IMR-90 (cell line): ENCODE measurements at regions not wholly inside any gene's neighbourhood (a gene's known extent, or its start where the extent isn't known, plus 50 kb on each side); places are given as distances from the start of the nearest gene placed in this dataset.
"Not testable (repeated sequence)": the region's sequence is repeated elsewhere in the genome, so short reads cannot be mapped to it uniquely, and the experiment has no call there.

Experiments
- ATAC-seq: fragments of 200-7000 bp; cut with Tn5 transposase; 2 replicates; pipeline ENCODE4 v1.9.1; 2020; ENCODE audit warnings: low read depth, mild to moderate bottlenecking, moderate library complexity
- BruUV-seq: library from RNA; stranded (reverse); fragments of 400-500 nt; replicated peaks from 2 replicates; lab custom pipeline; 2021; lab: Mats Ljungman, UMichigan
- CTCF ChIA-PET: fragments of 300-600 bp; formaldehyde crosslinking; extraction: SDS; loops from one replicate; lab custom pipeline; 2021; ENCODE audit warnings: antibody characterized with exemption; lab: Yijun Ruan, JAX
- POLR2A ChIA-PET: fragments of 300-600 bp; sonication (Branson Sonifier 250); formaldehyde crosslinking; loops from one replicate; lab custom pipeline; 2022; ENCODE audit warnings: antibody characterized with exemption; ENCODE audit not compliant: unreplicated experiment; lab: Charles Lee
- DNase-seq: peaks from one replicate; pipeline ENCODE4 v3.0.0; 2013
- H2AFZ ChIP-seq: replicated peaks from 2 replicates; pipeline ENCODE3; 2013; ENCODE audit warnings: low read length, mild to moderate bottlenecking; ENCODE audit not compliant: poor library complexity
- H2AK5ac ChIP-seq: 2 replicates; pipeline ENCODE4 v1.6.1; 2013; ENCODE audit warnings: low read depth, low read length, inconsistent platforms
- H2AK9ac ChIP-seq: replicated peaks from 2 replicates; pipeline ENCODE3; 2013; ENCODE audit warnings: mild to moderate bottlenecking, low read depth, low read length, moderate library complexity; ENCODE audit not compliant: poor library complexity
- H2BK120ac ChIP-seq: 2 replicates; pipeline ENCODE4 v1.6.1; 2013; ENCODE audit warnings: low read depth, low read length, inconsistent platforms
- H2BK15ac ChIP-seq: 3 replicates; pipeline ENCODE4 v1.6.1; 2013; ENCODE audit warnings: low read depth, low read length, inconsistent platforms
- H2BK20ac ChIP-seq: 2 replicates; pipeline ENCODE4 v1.6.1; 2013; ENCODE audit warnings: low read depth, mild to moderate bottlenecking, inconsistent platforms, low read length, moderate library complexity
- H2BK5ac ChIP-seq: 2 replicates; pipeline ENCODE4 v1.6.1; 2013; ENCODE audit warnings: mild to moderate bottlenecking, low read depth, low read length, inconsistent platforms; ENCODE audit not compliant: poor library complexity, severe bottlenecking
- H3K14ac ChIP-seq: replicated peaks from 2 replicates; pipeline ENCODE4 v1.6.1; 2013; ENCODE audit warnings: low read depth, low read length, inconsistent platforms
- H3K18ac ChIP-seq: 2 replicates; pipeline ENCODE4 v1.6.1; 2013; ENCODE audit warnings: low read depth, low read length, control low read depth
- H3K23ac ChIP-seq: 2 replicates; pipeline ENCODE4 v1.6.1; 2013; ENCODE audit warnings: low read depth, low read length, inconsistent platforms
- H3K27ac ChIP-seq: 2 replicates; pipeline ENCODE4 v1.5.1; 2013; ENCODE audit warnings: mild to moderate bottlenecking, control low read depth, low read length; ENCODE audit not compliant: insufficient read depth
- H3K27me3 ChIP-seq: 2 replicates; pipeline ENCODE4 v1.6.1; 2013; ENCODE audit warnings: low read length; ENCODE audit not compliant: control insufficient read depth, insufficient read depth
- H3K36me3 ChIP-seq: 2 replicates; pipeline ENCODE4 v1.6.1; 2013; ENCODE audit warnings: low read length, mixed read lengths; ENCODE audit not compliant: control insufficient read depth, insufficient read depth
- H3K4ac ChIP-seq: 2 replicates; pipeline ENCODE4 v1.6.1; 2013; ENCODE audit warnings: low read depth, low read length, inconsistent platforms
- H3K4me1 ChIP-seq: 2 replicates; pipeline ENCODE4 v1.6.1; 2013; ENCODE audit warnings: low read length, mixed read lengths; ENCODE audit not compliant: control insufficient read depth, insufficient read depth
- H3K4me2 ChIP-seq: 2 replicates; pipeline ENCODE4 v1.6.1; 2013; ENCODE audit warnings: low read depth, mild to moderate bottlenecking, control low read depth, low read length, moderate library complexity
- H3K4me3 ChIP-seq: 2 replicates; pipeline ENCODE4 v1.5.1; 2013; ENCODE audit warnings: low read depth, mild to moderate bottlenecking, control low read depth, low read length, moderate library complexity; ENCODE audit not compliant: insufficient read depth
- H3K56ac ChIP-seq: 2 replicates; pipeline ENCODE4 v1.6.1; 2013; ENCODE audit warnings: low read length, inconsistent platforms; ENCODE audit not compliant: insufficient read depth; ENCODE audit errors: extremely low read depth
- H3K79me1 ChIP-seq, 2 experiments: 2 replicates each; pipeline ENCODE4 v1.6.1; 2013; ENCODE audit warnings: low read length in 2 of 2, inconsistent platforms in 1 of 2, low read depth in 1 of 2
- H3K9ac ChIP-seq: 2 replicates; pipeline ENCODE4 v1.6.1; 2013; ENCODE audit warnings: low read depth, low read length, control low read depth
- H3K9me1 ChIP-seq: 2 replicates; pipeline ENCODE4 v1.6.1; 2013; ENCODE audit warnings: low read length, inconsistent platforms; ENCODE audit not compliant: insufficient read depth
- H3K9me3 ChIP-seq: 2 replicates; pipeline ENCODE4 v1.6.1; 2013; ENCODE audit warnings: low read length; ENCODE audit not compliant: control insufficient read depth, insufficient read depth
- H4K20me1 ChIP-seq: 2 replicates; pipeline ENCODE4 v1.6.1; 2013; ENCODE audit warnings: low read length, inconsistent platforms; ENCODE audit not compliant: insufficient read depth
- H4K5ac ChIP-seq: 2 replicates; pipeline ENCODE4 v1.6.1; 2013; ENCODE audit warnings: mild to moderate bottlenecking, low read depth, low read length, control low read depth
- H4K8ac ChIP-seq, 2 experiments: 2 replicates each; pipeline ENCODE4 v1.6.1; 2013; ENCODE audit warnings: low read depth in 2 of 2, low read length in 2 of 2, control low read depth in 1 of 2, inconsistent platforms in 1 of 2
- H4K91ac ChIP-seq: 2 replicates; pipeline ENCODE4 v1.6.1; 2013; ENCODE audit warnings: low read depth, low read length, inconsistent platforms; ENCODE audit not compliant: insufficient read depth
- WGBS, 2 experiments: methylation state at CpG; one replicate each; pipeline versions ENCODE4 v1.1.5 to v1.1.7; 2013; ENCODE audit warnings: missing lambda C conversion rate in 2 of 2; ENCODE audit not compliant: insufficient read length in 1 of 2; ENCODE audit errors: extremely low coverage in 2 of 2; 5-methylcytosine and 5-hydroxymethylcytosine counted together
- dilution Hi-C: fragments of 300-500 bp; cut with HindIII; formaldehyde crosslinking; loops from one replicate; pipeline ENCODE4 v1.14.3; 2018; ENCODE audit warnings: low sequenced_read_pairs; ENCODE audit not compliant: unreplicated experiment
- in situ Hi-C: fragments of 300-500 bp; cut with MboI; formaldehyde crosslinking; loops from 3 replicates; pipeline ENCODE4 v1.14.3; 2019; ENCODE audit warnings: low sequenced_read_pairs, inconsistent platforms, mixed read lengths
- intact Hi-C: fragments of 100-400 bp; cut with micrococcal nuclease; formaldehyde crosslinking; loops from 2 replicates; pipeline ENCODE4 v1.10.0; 2022

- DNase-seq, BruUV-seq, H3K9me1 ChIP-seq, H2BK120ac ChIP-seq, H3K14ac ChIP-seq, CTCF ChIA-PET, POLR2A ChIA-PET, dilution Hi-C loops, H3K79me1 ChIP-seq, H3K4me1 ChIP-seq, H2AFZ ChIP-seq, H3K9ac ChIP-seq, ATAC-seq, H2BK5ac ChIP-seq, H2AK9ac ChIP-seq, H3K56ac ChIP-seq, H3K27ac ChIP-seq, H3K18ac ChIP-seq, H3K23ac ChIP-seq, H2BK15ac ChIP-seq, H4K8ac ChIP-seq, H4K91ac ChIP-seq, H2AK5ac ChIP-seq, H3K4me3 ChIP-seq, H4K5ac ChIP-seq, intact Hi-C loops, H2BK20ac ChIP-seq, H3K9me3 ChIP-seq, H3K36me3 ChIP-seq, H3K4me2 ChIP-seq, H4K20me1 ChIP-seq, H3K27me3 ChIP-seq, in situ Hi-C loops, H3K4ac ChIP-seq: not testable (repeated sequence)
- no CpG with 5 or more reads among the region's 9 CpGs for WGBS, 2 experiments
Observed at GRCh38 chr15:22141106-22141505, 60.8 kb downstream of the OR4M2 start.

GRCh38 chr15:22148109-22148508, 67.8 kb downstream of the OR4M2 start:
- BruUV-seq, H3K18ac ChIP-seq, H3K56ac ChIP-seq, H3K4me1 ChIP-seq, POLR2A ChIA-PET, H3K9ac ChIP-seq, H2BK20ac ChIP-seq, ATAC-seq, H4K91ac ChIP-seq, H3K4me3 ChIP-seq, H3K4ac ChIP-seq, H3K23ac ChIP-seq, dilution Hi-C loops, H3K9me1 ChIP-seq, H2AK9ac ChIP-seq, H2AFZ ChIP-seq, H3K4me2 ChIP-seq, H3K14ac ChIP-seq, CTCF ChIA-PET, H3K9me3 ChIP-seq, intact Hi-C loops, H3K27ac ChIP-seq, H3K27me3 ChIP-seq, H4K5ac ChIP-seq, DNase-seq, H2AK5ac ChIP-seq, H4K8ac ChIP-seq, H4K20me1 ChIP-seq, H2BK5ac ChIP-seq, H3K79me1 ChIP-seq, H3K36me3 ChIP-seq, H2BK15ac ChIP-seq, in situ Hi-C loops, H2BK120ac ChIP-seq: not testable (repeated sequence)
- no CpG with 5 or more reads among the region's 7 CpGs for WGBS, 2 experiments
